ENCODE measurements at regions not wholly inside any gene's neighbourhood (a gene's known extent, or its start where the extent isn't known, plus 50 kb on each side); places are given as distances from the start of the nearest gene placed in this dataset.

DNA sequence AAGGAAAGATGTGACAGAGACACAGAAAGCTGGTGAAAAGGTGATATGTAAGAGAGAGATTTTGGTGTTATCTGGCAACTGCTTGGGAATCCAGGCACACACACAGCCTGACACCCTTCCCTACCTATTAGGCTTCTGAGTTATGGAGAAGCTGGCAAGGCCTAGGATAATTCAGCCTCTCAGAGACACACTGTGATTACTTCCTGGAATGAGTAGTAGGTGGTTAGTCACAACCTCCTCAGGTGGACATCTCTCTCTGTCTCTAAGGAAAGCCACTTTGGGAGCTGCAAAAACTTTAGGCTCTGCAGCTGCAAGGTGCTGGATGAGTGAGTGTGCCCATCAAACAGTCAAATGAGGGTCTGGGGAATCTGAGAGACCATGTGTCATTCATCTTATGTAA, 201.9 kb downstream of the PDCD6IP start (continued):
- no peak for TF ChIP-seq SREBF1 (IDR thresholded peaks at IDR 0.05; ENCODE audit: low read length)
- no peak for TF ChIP-seq CEBPB (IDR thresholded peaks at IDR 0.05; ENCODE audit: borderline replicate concordance in 1 of 2, low read depth in 2 of 2, low read length in 2 of 2)

GRCh38 chr3:34001022-34001421, 202.6 kb downstream of the PDCD6IP start:
- Histone ChIP-seq H2AFZ (ENCODE audit: control insufficient read depth, low read depth, low read length) (no peak overlapping the region), H3K9ac (ENCODE audit: control insufficient read depth, insufficient read depth, low read length) (no peak overlapping the region), H3K27ac (ENCODE audit: control insufficient read depth, insufficient read depth) (no peak overlapping the region), H3K79me2 (ENCODE audit: control insufficient read depth, insufficient read depth, low read length) (no peaks in the 10 kb centered on the region), H3K36me3 (ENCODE audit: control insufficient read depth in 2 of 2, insufficient read depth in 2 of 2, low read length in 1 of 2) (no peaks in the 10 kb centered on the region), H3K4me1 (ENCODE audit: control insufficient read depth, insufficient read depth, low read length) (no peaks in the 10 kb centered on the region), H4K20me1 (ENCODE audit: control insufficient read depth, insufficient read depth) (no peaks in the 10 kb centered on the region), H3K9me3 (replicated peaks; ENCODE audit: control insufficient read depth, insufficient read depth, low read length) (no peaks in the 10 kb centered on the region; the same call in 2 of the 3 replicates), H3K4me2 (ENCODE audit: control insufficient read depth, insufficient read depth) (no peak overlapping the region), H3K4me3 (no peak overlapping the region), H3K27me3 (replicated peaks in 1 of 2; ENCODE audit: control insufficient read depth in 2 of 2, insufficient read depth in 2 of 2, low read length in 1 of 2) (no peaks in the 10 kb centered on the region)
- in situ Hi-C loops (cut with MboI): no loop called here
- ChIA-PET SMC1A (ENCODE audit: uncharacterized antibody, unreplicated experiment) (no interaction called here), CTCF (interaction anchor here (1.1 kb wide), 1 partner anchor 38 kb away, joined by 3 read pairs; no protein-coding TSS in a partner anchor), RAD21 (ENCODE audit: unreplicated experiment) (no interaction called here), POLR2A (no interaction called here)
- WGBS (ENCODE audit: insufficient coverage, insufficient replicate concordance, low lambda C conversion rate, missing lambda C conversion rate): 29% methylated on average over 3 of the region's 3 CpGs
- FAIRE-seq: no peak
- BruUV-seq (replicated peaks): no TSS peak
- intact Hi-C loops (cut with micrococcal nuclease; ENCODE audit: unreplicated experiment): no loop called here
- ATAC-seq: no peak
- TF ChIP-seq BCL11A (IDR thresholded peaks at IDR 0.05; ENCODE audit: low read depth, low read length): no peak
- TF ChIP-seq, protein P1, sequence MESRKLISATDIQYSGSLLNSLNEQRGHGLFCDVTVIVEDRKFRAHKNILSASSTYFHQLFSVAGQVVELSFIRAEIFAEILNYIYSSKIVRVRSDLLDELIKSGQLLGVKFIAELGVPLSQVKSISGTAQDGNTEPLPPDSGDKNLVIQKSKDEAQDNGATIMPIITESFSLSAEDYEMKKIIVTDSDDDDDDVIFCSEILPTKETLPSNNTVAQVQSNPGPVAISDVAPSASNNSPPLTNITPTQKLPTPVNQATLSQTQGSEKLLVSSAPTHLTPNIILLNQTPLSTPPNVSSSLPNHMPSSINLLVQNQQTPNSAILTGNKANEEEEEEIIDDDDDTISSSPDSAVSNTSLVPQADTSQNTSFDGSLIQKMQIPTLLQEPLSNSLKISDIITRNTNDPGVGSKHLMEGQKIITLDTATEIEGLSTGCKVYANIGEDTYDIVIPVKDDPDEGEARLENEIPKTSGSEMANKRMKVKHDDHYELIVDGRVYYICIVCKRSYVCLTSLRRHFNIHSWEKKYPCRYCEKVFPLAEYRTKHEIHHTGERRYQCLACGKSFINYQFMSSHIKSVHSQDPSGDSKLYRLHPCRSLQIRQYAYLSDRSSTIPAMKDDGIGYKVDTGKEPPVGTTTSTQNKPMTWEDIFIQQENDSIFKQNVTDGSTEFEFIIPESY (IDR thresholded peaks at IDR 0.05): no peak
- DNase-seq (ENCODE audit: low read depth, low spot score): no peak

- no peaks in the 10 kb centered on the region for H3K79me2 ChIP-seq (ENCODE audit: control insufficient read depth, insufficient read depth, low read length)
- no peak overlapping the region for H3K4me3 ChIP-seq
- POLR2A ChIA-PET: no interaction called here
- BruUV-seq (replicated peaks): no TSS peak
- 80% methylated on average over 1 of the region's 1 CpG for WGBS (ENCODE audit: insufficient coverage, insufficient replicate concordance, low lambda C conversion rate, missing lambda C conversion rate)
- H3K9me3 ChIP-seq (replicated peaks; ENCODE audit: control insufficient read depth, insufficient read depth, low read length): no peaks in the 10 kb centered on the region
- no peaks in the 10 kb centered on the region for H3K36me3 ChIP-seq (ENCODE audit: control insufficient read depth in 2 of 2, insufficient read depth in 2 of 2, low read length in 1 of 2)
- FAIRE-seq (no peak), ATAC-seq (no peak), DNase-seq (ENCODE audit: low read depth, low spot score) (no peak)
- SMC1A ChIA-PET (ENCODE audit: uncharacterized antibody, unreplicated experiment): interaction anchor here (1.0 to 1.5 kb wide), 2 partner anchors 8 to 17 kb away, joined by 3 read pairs; no protein-coding TSS in a partner anchor
- no peak for TF ChIP-seq ZNF207 (IDR thresholded peaks at IDR 0.05; ENCODE audit: borderline replicate concordance)
- TF ChIP-seq RFX5 (IDR thresholded peaks at IDR 0.05; ENCODE audit: low read depth, low read length): no peak
- no peak overlapping the region for H3K9ac ChIP-seq (ENCODE audit: control insufficient read depth, insufficient read depth, low read length)
- no peak overlapping the region for H2AFZ ChIP-seq (ENCODE audit: control insufficient read depth, low read depth, low read length)
- no peak overlapping the region for H3K4me2 ChIP-seq (ENCODE audit: control insufficient read depth, insufficient read depth)
- H3K4me1 ChIP-seq (ENCODE audit: control insufficient read depth, insufficient read depth, low read length): no peaks in the 10 kb centered on the region
- no peaks in the 10 kb centered on the region for H3K27me3 ChIP-seq (replicated peaks in 1 of 2; ENCODE audit: control insufficient read depth in 2 of 2, insufficient read depth in 2 of 2, low read length in 1 of 2)
- intact Hi-C loops (cut with micrococcal nuclease; ENCODE audit: unreplicated experiment): no loop called here
- RAD21 ChIA-PET (ENCODE audit: unreplicated experiment): no interaction called here
- in situ Hi-C loops (cut with MboI): no loop called here
- H3K27ac ChIP-seq (ENCODE audit: control insufficient read depth, insufficient read depth): no peak overlapping the region
- no peaks in the 10 kb centered on the region for H4K20me1 ChIP-seq (ENCODE audit: control insufficient read depth, insufficient read depth)
- CTCF ChIA-PET: interaction anchor here (1.1 kb wide), 1 partner anchor 37 kb away, joined by 3 read pairs; no protein-coding TSS in a partner anchor
These were observed 203.6 kb downstream of the PDCD6IP start for GRCh38 chr3:34001990-34002389.
